Hepatocyte (in vitro differentiated cells): ENCODE measurements at regions not wholly inside any gene's neighbourhood (a gene's known extent, or its start where the extent isn't known, plus 50 kb on each side); places are given as distances from the start of the nearest gene placed in this dataset.

Source experiments
- EZH2 ChIP-seq: fragments of 200-600 bp; sonication (generic); IDR thresholded peaks from 2 replicates; pipeline ENCODE4 v1.6.1; 2016; ENCODE audit warnings: antibody characterized with exemption, mild to moderate bottlenecking, borderline replicate concordance
- EZH2phosphoT487 ChIP-seq: fragments of 200-600 bp; sonication (generic); IDR thresholded peaks from one replicate; pipeline ENCODE4 v1.6.1; 2018; ENCODE audit warnings: antibody characterized with exemption, mild to moderate bottlenecking, low read depth, moderate library complexity; ENCODE audit not compliant: unreplicated experiment, severe bottlenecking
- TF ChIP-seq, protein P1 (sequence below): fragments of 200-600 bp; sonication (generic); IDR thresholded peaks from 2 replicates; pipeline ENCODE4 v1.5.1; 2016; ENCODE audit warnings: antibody characterized with exemption, mild to moderate bottlenecking; ENCODE audit not compliant: poor library complexity

DNA sequence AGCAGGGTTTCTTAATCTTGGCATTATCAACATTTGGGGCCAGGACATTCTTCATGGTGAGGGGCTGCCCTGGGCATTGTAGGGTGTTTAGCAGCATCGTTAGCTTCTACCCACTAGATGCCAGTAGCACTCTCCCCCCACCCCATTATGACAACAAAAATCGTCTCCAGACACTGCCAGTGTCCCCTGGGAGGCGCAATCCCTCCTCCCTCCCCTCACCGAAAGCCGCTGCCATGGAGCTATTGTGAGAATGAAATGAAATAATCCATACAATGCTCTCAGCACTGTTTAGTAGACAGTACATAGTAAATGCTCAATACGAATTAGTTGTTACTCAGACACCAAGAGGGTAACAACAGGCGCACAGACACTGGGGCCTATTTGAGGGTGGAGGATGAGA lies 502.9 kb downstream of the NPIPA7 start:
- TF ChIP-seq, protein P1, sequence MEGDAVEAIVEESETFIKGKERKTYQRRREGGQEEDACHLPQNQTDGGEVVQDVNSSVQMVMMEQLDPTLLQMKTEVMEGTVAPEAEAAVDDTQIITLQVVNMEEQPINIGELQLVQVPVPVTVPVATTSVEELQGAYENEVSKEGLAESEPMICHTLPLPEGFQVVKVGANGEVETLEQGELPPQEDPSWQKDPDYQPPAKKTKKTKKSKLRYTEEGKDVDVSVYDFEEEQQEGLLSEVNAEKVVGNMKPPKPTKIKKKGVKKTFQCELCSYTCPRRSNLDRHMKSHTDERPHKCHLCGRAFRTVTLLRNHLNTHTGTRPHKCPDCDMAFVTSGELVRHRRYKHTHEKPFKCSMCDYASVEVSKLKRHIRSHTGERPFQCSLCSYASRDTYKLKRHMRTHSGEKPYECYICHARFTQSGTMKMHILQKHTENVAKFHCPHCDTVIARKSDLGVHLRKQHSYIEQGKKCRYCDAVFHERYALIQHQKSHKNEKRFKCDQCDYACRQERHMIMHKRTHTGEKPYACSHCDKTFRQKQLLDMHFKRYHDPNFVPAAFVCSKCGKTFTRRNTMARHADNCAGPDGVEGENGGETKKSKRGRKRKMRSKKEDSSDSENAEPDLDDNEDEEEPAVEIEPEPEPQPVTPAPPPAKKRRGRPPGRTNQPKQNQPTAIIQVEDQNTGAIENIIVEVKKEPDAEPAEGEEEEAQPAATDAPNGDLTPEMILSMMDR, result no peak
- TF ChIP-seq EZH2 (no peak), EZH2phosphoT487 (no peak)
